Loucy (cell line): ENCODE measurements at regions not wholly inside any gene's neighbourhood (a gene's known extent, or its start where the extent isn't known, plus 50 kb on each side); places are given as distances from the start of the nearest gene placed in this dataset.

Experiments used
- H2AFZ ChIP-seq: fragments of 200-600 bp; sonication (generic); 2 replicates; pipeline ENCODE4 v1.6.0; 2016; ENCODE audit warnings: antibody characterized with exemption, mild to moderate bottlenecking, low read length, moderate library complexity
- H3F3A ChIP-seq: fragments of 200-600 bp; 2 replicates; pipeline ENCODE4 v1.6.0; 2016; ENCODE audit warnings: antibody characterized with exemption, low read depth, mild to moderate bottlenecking
- H3K27me3 ChIP-seq: fragments of 200-600 bp; sonication (generic); 2 replicates; pipeline ENCODE4 v1.6.1; 2014; ENCODE audit warnings: low read length, mild to moderate bottlenecking; ENCODE audit not compliant: insufficient read depth, poor library complexity, severe bottlenecking
- H3K36me3 ChIP-seq: fragments of 200-600 bp; sonication (generic); 2 replicates; pipeline ENCODE4 v1.6.1; 2016; ENCODE audit warnings: low read length; ENCODE audit not compliant: insufficient read depth
- H3K4me1 ChIP-seq: fragments of 200-600 bp; sonication (generic); 2 replicates; pipeline ENCODE4 v1.5.1; 2014; ENCODE audit warnings: low read length, mild to moderate bottlenecking; ENCODE audit not compliant: insufficient read depth, poor library complexity, severe bottlenecking
- H3K4me2 ChIP-seq: fragments of 200-600 bp; sonication (generic); 2 replicates; pipeline ENCODE4 v1.6.0; 2014; ENCODE audit warnings: antibody characterized with exemption, low read length, low read depth, mild to moderate bottlenecking; ENCODE audit not compliant: poor library complexity, severe bottlenecking
- H3K4me3 ChIP-seq: fragments of 200-600 bp; sonication (generic); 2 replicates; pipeline ENCODE4 v1.5.1; 2014; ENCODE audit warnings: low read length, mild to moderate bottlenecking, mixed read lengths; ENCODE audit not compliant: poor library complexity, severe bottlenecking
- H3K79me2 ChIP-seq: fragments of 200-600 bp; sonication (generic); 2 replicates; pipeline ENCODE4 v1.6.1; 2014; ENCODE audit warnings: low read length; ENCODE audit not compliant: insufficient read depth
- H3K9ac ChIP-seq: fragments of 200-600 bp; sonication (generic); 2 replicates; pipeline ENCODE4 v1.6.0; 2014; ENCODE audit warnings: mild to moderate bottlenecking, low read depth, low read length, moderate library complexity; ENCODE audit not compliant: poor library complexity, severe bottlenecking
- H3K9me2 ChIP-seq: fragments of 200-600 bp; sonication (generic); replicated peaks from 2 replicates; pipeline ENCODE4 v1.6.1; 2016; ENCODE audit warnings: low read depth, low read length, mixed read lengths
- H3K9me3 ChIP-seq: fragments of 200-600 bp; sonication (generic); 2 replicates; pipeline ENCODE4 v1.6.1; 2014; ENCODE audit warnings: mild to moderate bottlenecking, antibody characterized with exemption, low read length, low read depth; ENCODE audit not compliant: insufficient read depth
- H4K20me1 ChIP-seq: fragments of 200-600 bp; sonication (generic); 2 replicates; pipeline ENCODE4 v1.6.0; 2014; ENCODE audit warnings: antibody characterized with exemption, low read length, mild to moderate bottlenecking; ENCODE audit not compliant: insufficient read depth, poor library complexity, severe bottlenecking
- EZH2phosphoT487 ChIP-seq: fragments of 200-600 bp; IDR thresholded peaks from 2 replicates; pipeline ENCODE4 v1.6.1; 2018; ENCODE audit warnings: antibody characterized with exemption, mild to moderate bottlenecking, moderate library complexity, borderline replicate concordance
- TF ChIP-seq, protein P1 (sequence below): fragments of 200-600 bp; sonication (generic); conservative IDR thresholded peaks from 2 replicates; pipeline ENCODE4 v1.5.1; 2014; ENCODE audit warnings: mild to moderate bottlenecking, antibody characterized with exemption, low read length

DNA sequence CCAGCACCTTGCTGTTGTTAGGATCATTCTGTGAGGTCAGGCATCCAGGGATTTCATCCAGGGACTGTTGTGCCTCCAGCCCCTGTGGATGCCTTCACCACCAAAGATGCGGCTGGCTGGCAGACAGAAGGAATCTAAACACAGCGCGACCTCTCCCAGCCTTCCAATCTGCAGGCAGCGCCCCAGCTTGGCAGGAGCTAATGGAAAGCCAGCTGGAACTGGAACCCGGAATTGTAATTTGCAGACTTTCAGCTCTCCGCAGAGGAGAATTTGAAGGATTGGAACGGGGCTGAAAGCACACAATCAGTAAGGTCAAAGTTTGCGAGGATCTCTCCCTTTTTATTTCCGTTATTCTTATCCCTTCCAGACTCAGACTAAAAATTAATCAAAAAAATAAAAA is 127.8 kb downstream of the TRIB2 start:
- H3K9me2 ChIP-seq: no peaks in the 10 kb centered on the region
- no peak overlapping the region for H2AFZ ChIP-seq
- no peak overlapping the region for H3K9ac ChIP-seq
- no peaks in the 10 kb centered on the region for H3F3A ChIP-seq
- no peaks in the 10 kb centered on the region for H3K36me3 ChIP-seq
- TF ChIP-seq, protein P1, sequence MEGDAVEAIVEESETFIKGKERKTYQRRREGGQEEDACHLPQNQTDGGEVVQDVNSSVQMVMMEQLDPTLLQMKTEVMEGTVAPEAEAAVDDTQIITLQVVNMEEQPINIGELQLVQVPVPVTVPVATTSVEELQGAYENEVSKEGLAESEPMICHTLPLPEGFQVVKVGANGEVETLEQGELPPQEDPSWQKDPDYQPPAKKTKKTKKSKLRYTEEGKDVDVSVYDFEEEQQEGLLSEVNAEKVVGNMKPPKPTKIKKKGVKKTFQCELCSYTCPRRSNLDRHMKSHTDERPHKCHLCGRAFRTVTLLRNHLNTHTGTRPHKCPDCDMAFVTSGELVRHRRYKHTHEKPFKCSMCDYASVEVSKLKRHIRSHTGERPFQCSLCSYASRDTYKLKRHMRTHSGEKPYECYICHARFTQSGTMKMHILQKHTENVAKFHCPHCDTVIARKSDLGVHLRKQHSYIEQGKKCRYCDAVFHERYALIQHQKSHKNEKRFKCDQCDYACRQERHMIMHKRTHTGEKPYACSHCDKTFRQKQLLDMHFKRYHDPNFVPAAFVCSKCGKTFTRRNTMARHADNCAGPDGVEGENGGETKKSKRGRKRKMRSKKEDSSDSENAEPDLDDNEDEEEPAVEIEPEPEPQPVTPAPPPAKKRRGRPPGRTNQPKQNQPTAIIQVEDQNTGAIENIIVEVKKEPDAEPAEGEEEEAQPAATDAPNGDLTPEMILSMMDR: no peak
- no peak for TF ChIP-seq EZH2phosphoT487
- H3K4me3 ChIP-seq: no peak overlapping the region
- H3K4me1 ChIP-seq: no peaks in the 10 kb centered on the region
- H3K4me2 ChIP-seq: no peak overlapping the region
- no peaks in the 10 kb centered on the region for H3K79me2 ChIP-seq
- H3K9me3 ChIP-seq: no peaks in the 10 kb centered on the region
- H3K27me3 ChIP-seq: peaks cover 21% of the 10 kb centered on the region
- no peaks in the 10 kb centered on the region for H4K20me1 ChIP-seq

DNA sequence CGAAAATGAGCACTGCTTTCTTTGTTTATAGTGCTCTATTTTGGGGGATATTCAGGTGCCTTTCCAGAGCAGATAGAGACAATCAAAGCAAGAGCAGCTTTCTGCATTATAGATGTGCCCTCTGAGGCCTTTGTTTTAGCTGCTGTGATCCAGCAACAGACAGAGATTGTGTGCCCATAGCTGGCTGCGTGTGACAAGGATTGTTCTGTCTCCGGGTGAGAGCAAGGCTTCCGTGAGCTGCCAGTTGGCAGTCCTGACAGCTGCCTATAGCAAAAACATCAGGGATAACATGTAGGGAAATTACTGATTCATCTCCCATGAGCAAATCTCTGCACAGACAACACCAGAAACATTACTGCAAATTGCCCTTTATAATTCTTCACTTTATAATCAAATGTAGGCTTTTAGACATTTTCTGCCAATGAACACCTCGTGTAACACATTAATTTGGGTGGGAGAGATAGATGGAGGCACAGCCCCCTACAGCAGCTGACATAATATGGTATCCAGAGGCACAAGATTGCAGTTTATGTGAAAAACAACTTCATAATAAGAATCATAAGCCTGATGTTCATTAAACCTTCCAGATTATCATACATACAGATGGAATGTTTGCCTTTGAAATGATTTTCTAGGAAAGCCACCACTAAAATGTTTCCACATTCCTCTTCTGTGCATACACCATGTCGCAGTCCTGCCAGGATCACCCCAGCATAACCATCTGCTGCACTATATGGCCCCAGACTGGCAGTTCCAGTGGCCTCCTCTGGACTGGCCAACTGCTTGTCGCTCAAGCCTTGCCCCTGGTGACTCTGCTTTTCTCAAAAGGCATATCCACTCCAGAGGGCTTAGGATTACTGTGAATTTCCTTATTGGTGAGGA is 131.2 kb downstream of the TRIB2 start:
- H3K79me2 ChIP-seq: no peaks in the 10 kb centered on the region
- no peaks in the 10 kb centered on the region for H3K9me2 ChIP-seq
- H3F3A ChIP-seq: no peaks in the 10 kb centered on the region
- H4K20me1 ChIP-seq: no peaks in the 10 kb centered on the region
- no peak overlapping the region for H3K4me2 ChIP-seq
- TF ChIP-seq, protein P1: no peak
- no peak for TF ChIP-seq EZH2phosphoT487
- H3K4me3 ChIP-seq: no peak overlapping the region
- H3K9me3 ChIP-seq: no peaks in the 10 kb centered on the region
- H2AFZ ChIP-seq: no peak overlapping the region
- peaks cover 24% of the 10 kb centered on the region for H3K27me3 ChIP-seq
- no peaks in the 10 kb centered on the region for H3K4me1 ChIP-seq
- H3K9ac ChIP-seq: no peak overlapping the region
- H3K36me3 ChIP-seq: no peaks in the 10 kb centered on the region

DNA sequence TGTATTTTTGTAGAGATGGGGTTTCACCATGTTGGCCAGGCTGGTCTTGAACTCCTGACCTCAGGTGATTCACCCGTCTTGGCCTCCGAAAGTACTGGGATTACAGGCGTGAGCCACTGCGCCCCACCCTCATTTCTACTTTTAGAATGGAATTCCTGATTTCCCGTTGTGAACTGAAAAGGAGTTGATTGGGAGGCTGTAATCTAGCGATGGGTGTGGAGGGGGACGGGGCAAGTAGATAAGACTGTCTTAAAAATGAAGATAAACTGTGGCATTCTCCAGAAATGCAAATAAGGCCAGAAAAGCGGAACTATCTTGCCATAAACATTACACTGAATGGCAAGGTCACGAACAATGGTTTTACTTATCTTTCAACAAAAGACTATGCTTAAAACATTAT is 135.4 kb downstream of the TRIB2 start:
- H3K36me3 ChIP-seq: no peaks in the 10 kb centered on the region
- H3K79me2 ChIP-seq: no peaks in the 10 kb centered on the region
- peaks cover 18% of the 10 kb centered on the region for H3K4me1 ChIP-seq
- no peaks in the 10 kb centered on the region for H3K9me3 ChIP-seq
- no peak overlapping the region for H3K4me3 ChIP-seq
- TF ChIP-seq EZH2phosphoT487: no peak
- TF ChIP-seq, protein P1: no peak
- H4K20me1 ChIP-seq: no peaks in the 10 kb centered on the region
- no peak overlapping the region for H2AFZ ChIP-seq
- H3K9ac ChIP-seq: no peak overlapping the region
- H3K9me2 ChIP-seq: no peaks in the 10 kb centered on the region
- peaks cover 49% of the 10 kb centered on the region for H3K27me3 ChIP-seq
- no peak overlapping the region for H3K4me2 ChIP-seq
- peaks cover under 1% of the 10 kb centered on the region for H3F3A ChIP-seq
